IMR-90 (cell line): ENCODE measurements at regions not wholly inside any gene's neighbourhood (a gene's known extent, or its start where the extent isn't known, plus 50 kb on each side); places are given as distances from the start of the nearest gene placed in this dataset.

Experiments
- ATAC-seq: fragments of 200-7000 bp; cut with Tn5 transposase; 2 replicates; pipeline ENCODE4 v1.9.1; 2020; ENCODE audit warnings: low read depth, mild to moderate bottlenecking, moderate library complexity
- BruUV-seq: library from RNA; stranded (reverse); fragments of 400-500 nt; replicated peaks from 2 replicates; lab custom pipeline; 2021; lab: Mats Ljungman, UMichigan
- CTCF ChIA-PET: fragments of 300-600 bp; formaldehyde crosslinking; extraction: SDS; loops from one replicate; lab custom pipeline; 2021; ENCODE audit warnings: antibody characterized with exemption; lab: Yijun Ruan, JAX
- POLR2A ChIA-PET: fragments of 300-600 bp; sonication (Branson Sonifier 250); formaldehyde crosslinking; loops from one replicate; lab custom pipeline; 2022; ENCODE audit warnings: antibody characterized with exemption; ENCODE audit not compliant: unreplicated experiment; lab: Charles Lee
- DNase-seq: peaks from one replicate; pipeline ENCODE4 v3.0.0; 2013
- H2AFZ ChIP-seq: replicated peaks from 2 replicates; pipeline ENCODE3; 2013; ENCODE audit warnings: low read length, mild to moderate bottlenecking; ENCODE audit not compliant: poor library complexity
- H2AK5ac ChIP-seq: 2 replicates; pipeline ENCODE4 v1.6.1; 2013; ENCODE audit warnings: low read depth, low read length, inconsistent platforms
- H2AK9ac ChIP-seq: replicated peaks from 2 replicates; pipeline ENCODE3; 2013; ENCODE audit warnings: mild to moderate bottlenecking, low read depth, low read length, moderate library complexity; ENCODE audit not compliant: poor library complexity
- H2BK120ac ChIP-seq: 2 replicates; pipeline ENCODE4 v1.6.1; 2013; ENCODE audit warnings: low read depth, low read length, inconsistent platforms
- H2BK15ac ChIP-seq: 3 replicates; pipeline ENCODE4 v1.6.1; 2013; ENCODE audit warnings: low read depth, low read length, inconsistent platforms
- H2BK20ac ChIP-seq: 2 replicates; pipeline ENCODE4 v1.6.1; 2013; ENCODE audit warnings: low read depth, mild to moderate bottlenecking, inconsistent platforms, low read length, moderate library complexity
- H2BK5ac ChIP-seq: 2 replicates; pipeline ENCODE4 v1.6.1; 2013; ENCODE audit warnings: mild to moderate bottlenecking, low read depth, low read length, inconsistent platforms; ENCODE audit not compliant: poor library complexity, severe bottlenecking
- H3K14ac ChIP-seq: replicated peaks from 2 replicates; pipeline ENCODE4 v1.6.1; 2013; ENCODE audit warnings: low read depth, low read length, inconsistent platforms
- H3K18ac ChIP-seq: 2 replicates; pipeline ENCODE4 v1.6.1; 2013; ENCODE audit warnings: low read depth, low read length, control low read depth
- H3K23ac ChIP-seq: 2 replicates; pipeline ENCODE4 v1.6.1; 2013; ENCODE audit warnings: low read depth, low read length, inconsistent platforms
- H3K27ac ChIP-seq: 2 replicates; pipeline ENCODE4 v1.5.1; 2013; ENCODE audit warnings: mild to moderate bottlenecking, control low read depth, low read length; ENCODE audit not compliant: insufficient read depth
- H3K27me3 ChIP-seq: 2 replicates; pipeline ENCODE4 v1.6.1; 2013; ENCODE audit warnings: low read length; ENCODE audit not compliant: control insufficient read depth, insufficient read depth
- H3K36me3 ChIP-seq: 2 replicates; pipeline ENCODE4 v1.6.1; 2013; ENCODE audit warnings: low read length, mixed read lengths; ENCODE audit not compliant: control insufficient read depth, insufficient read depth
- H3K4ac ChIP-seq: 2 replicates; pipeline ENCODE4 v1.6.1; 2013; ENCODE audit warnings: low read depth, low read length, inconsistent platforms
- H3K4me1 ChIP-seq: 2 replicates; pipeline ENCODE4 v1.6.1; 2013; ENCODE audit warnings: low read length, mixed read lengths; ENCODE audit not compliant: control insufficient read depth, insufficient read depth
- H3K4me2 ChIP-seq: 2 replicates; pipeline ENCODE4 v1.6.1; 2013; ENCODE audit warnings: low read depth, mild to moderate bottlenecking, control low read depth, low read length, moderate library complexity
- H3K4me3 ChIP-seq: 2 replicates; pipeline ENCODE4 v1.5.1; 2013; ENCODE audit warnings: low read depth, mild to moderate bottlenecking, control low read depth, low read length, moderate library complexity; ENCODE audit not compliant: insufficient read depth
- H3K56ac ChIP-seq: 2 replicates; pipeline ENCODE4 v1.6.1; 2013; ENCODE audit warnings: low read length, inconsistent platforms; ENCODE audit not compliant: insufficient read depth; ENCODE audit errors: extremely low read depth
- H3K79me1 ChIP-seq, 2 experiments: 2 replicates each; pipeline ENCODE4 v1.6.1; 2013; ENCODE audit warnings: low read length in 2 of 2, inconsistent platforms in 1 of 2, low read depth in 1 of 2
- H3K9ac ChIP-seq: 2 replicates; pipeline ENCODE4 v1.6.1; 2013; ENCODE audit warnings: low read depth, low read length, control low read depth
- H3K9me1 ChIP-seq: 2 replicates; pipeline ENCODE4 v1.6.1; 2013; ENCODE audit warnings: low read length, inconsistent platforms; ENCODE audit not compliant: insufficient read depth
- H3K9me3 ChIP-seq: 2 replicates; pipeline ENCODE4 v1.6.1; 2013; ENCODE audit warnings: low read length; ENCODE audit not compliant: control insufficient read depth, insufficient read depth
- H4K20me1 ChIP-seq: 2 replicates; pipeline ENCODE4 v1.6.1; 2013; ENCODE audit warnings: low read length, inconsistent platforms; ENCODE audit not compliant: insufficient read depth
- H4K5ac ChIP-seq: 2 replicates; pipeline ENCODE4 v1.6.1; 2013; ENCODE audit warnings: mild to moderate bottlenecking, low read depth, low read length, control low read depth
- H4K8ac ChIP-seq, 2 experiments: 2 replicates each; pipeline ENCODE4 v1.6.1; 2013; ENCODE audit warnings: low read depth in 2 of 2, low read length in 2 of 2, control low read depth in 1 of 2, inconsistent platforms in 1 of 2
- H4K91ac ChIP-seq: 2 replicates; pipeline ENCODE4 v1.6.1; 2013; ENCODE audit warnings: low read depth, low read length, inconsistent platforms; ENCODE audit not compliant: insufficient read depth
- BHLHE40 ChIP-seq: fragments of 150-350 bp; IDR thresholded peaks from 2 replicates; pipeline ENCODE4 v1.6.1; 2016; ENCODE audit warnings: mild to moderate bottlenecking, low read depth, low read length
- CEBPB ChIP-seq: IDR thresholded peaks from 2 replicates; pipeline ENCODE4 v1.6.1; 2012; ENCODE audit warnings: low read depth, low read length, improper control_type of control experiment
- CHD1 ChIP-seq: IDR thresholded peaks from 2 replicates; pipeline ENCODE4 v1.6.1; 2012; ENCODE audit warnings: low read depth, low read length, improper control_type of control experiment
- CTCF ChIP-seq: conservative IDR thresholded peaks from 2 replicates; pipeline ENCODE4 v1.5.1; 2012; ENCODE audit warnings: mild to moderate bottlenecking, low read depth, low read length, improper control_type of control experiment
- ELK1 ChIP-seq: fragments of 150-350 bp; IDR thresholded peaks from 2 replicates; pipeline ENCODE4 v1.6.1; 2016; ENCODE audit warnings: low read depth, mild to moderate bottlenecking, low read length, moderate library complexity, borderline replicate concordance
- FOS ChIP-seq: fragments of 150-350 bp; IDR thresholded peaks from 2 replicates; pipeline ENCODE4 v1.6.1; 2016; ENCODE audit warnings: low read depth, low read length
- MAFK ChIP-seq: IDR thresholded peaks from 2 replicates; pipeline ENCODE4 v1.6.1; 2012; ENCODE audit warnings: low read depth, low read length, improper control_type of control experiment
- MAZ ChIP-seq: IDR thresholded peaks from 2 replicates; pipeline ENCODE4 v1.6.1; 2012; ENCODE audit warnings: low read depth, mild to moderate bottlenecking, low read length, improper control_type of control experiment, moderate library complexity, borderline replicate concordance
- MXI1 ChIP-seq: IDR thresholded peaks from 2 replicates; pipeline ENCODE4 v1.6.1; 2012; ENCODE audit warnings: low read depth, mild to moderate bottlenecking, low read length, moderate library complexity, borderline replicate concordance
- NFE2L2 ChIP-seq: fragments of 150-350 bp; IDR thresholded peaks from 2 replicates; pipeline ENCODE4 v1.6.1; 2016; ENCODE audit warnings: low read depth, mild to moderate bottlenecking, low read length
- POLR2A ChIP-seq: IDR thresholded peaks from 2 replicates; pipeline ENCODE4 v1.6.1; 2012; ENCODE audit warnings: mild to moderate bottlenecking, low read depth, low read length
- RAD21 ChIP-seq: IDR thresholded peaks from 2 replicates; pipeline ENCODE4 v1.6.1; 2012; ENCODE audit warnings: low read length, improper control_type of control experiment
- RCOR1 ChIP-seq: IDR thresholded peaks from 2 replicates; pipeline ENCODE4 v1.6.1; 2012; ENCODE audit warnings: mild to moderate bottlenecking, low read length, improper control_type of control experiment; ENCODE audit not compliant: insufficient replicate concordance
- RFX5 ChIP-seq: IDR thresholded peaks from 2 replicates; pipeline ENCODE4 v1.8.0; 2012; ENCODE audit warnings: low read depth, mild to moderate bottlenecking, low read length, moderate library complexity
- SMC3 ChIP-seq: fragments of 150-350 bp; IDR thresholded peaks from 2 replicates; pipeline ENCODE4 v1.6.1; 2016; ENCODE audit warnings: low read depth, mild to moderate bottlenecking, antibody characterized with exemption, low read length, moderate library complexity
- USF2 ChIP-seq: fragments of 150-350 bp; IDR thresholded peaks from 2 replicates; pipeline ENCODE4 v1.6.1; 2017; ENCODE audit warnings: mild to moderate bottlenecking, antibody characterized with exemption, low read length, low read depth
- WGBS, 2 experiments: methylation state at CpG; one replicate each; pipeline versions ENCODE4 v1.1.5 to v1.1.7; 2013; ENCODE audit warnings: missing lambda C conversion rate in 2 of 2; ENCODE audit not compliant: insufficient read length in 1 of 2; ENCODE audit errors: extremely low coverage in 2 of 2; 5-methylcytosine and 5-hydroxymethylcytosine counted together
- dilution Hi-C: fragments of 300-500 bp; cut with HindIII; formaldehyde crosslinking; loops from one replicate; pipeline ENCODE4 v1.14.3; 2018; ENCODE audit warnings: low sequenced_read_pairs; ENCODE audit not compliant: unreplicated experiment
- in situ Hi-C: fragments of 300-500 bp; cut with MboI; formaldehyde crosslinking; loops from 3 replicates; pipeline ENCODE4 v1.14.3; 2019; ENCODE audit warnings: low sequenced_read_pairs, inconsistent platforms, mixed read lengths
- intact Hi-C: fragments of 100-400 bp; cut with micrococcal nuclease; formaldehyde crosslinking; loops from 2 replicates; pipeline ENCODE4 v1.10.0; 2022

GRCh38 chr16:54400261-54400660 lies 113.7 kb upstream of the IRX3 start:
- Histone ChIP-seq H4K5ac (no peak overlapping the region), H3K9me3 (no peaks in the 10 kb centered on the region), H4K91ac (no peak overlapping the region), H2AK9ac (no peak overlapping the region), H3K14ac (no peak overlapping the region), H3K18ac (no peak overlapping the region), H3K4me2 (no peak overlapping the region), H2BK5ac (no peak overlapping the region), H3K4me3 (no peak overlapping the region), H4K8ac (no peak overlapping the region), H3K23ac (no peak overlapping the region), H3K9ac (no peak overlapping the region), H2AFZ (no peak overlapping the region), H3K4ac (no peak overlapping the region), H3K36me3 (no peaks in the 10 kb centered on the region), H3K9me1 (no peaks in the 10 kb centered on the region), H2BK20ac (no peak overlapping the region), H2AK5ac (no peak overlapping the region), H3K4me1 (no peaks in the 10 kb centered on the region), H4K20me1 (no peaks in the 10 kb centered on the region), H3K56ac (no peak overlapping the region), H3K27ac (no peak overlapping the region), H2BK15ac (no peak overlapping the region), H2BK120ac (no peak overlapping the region), H3K27me3 (no peaks in the 10 kb centered on the region; the same call in 1 of the 2 replicates), H3K79me1 (no peaks in the 10 kb centered on the region)
- ATAC-seq (no peak), DNase-seq (no peak)
- TF ChIP-seq MAZ (no peak), USF2 (no peak), MAFK (no peak), ELK1 (no peak), POLR2A (no peak), MXI1 (no peak), FOS (no peak), NFE2L2 (no peak), BHLHE40 (no peak), RFX5 (no peak), CEBPB (no peak), CTCF (no peak), RAD21 (no peak), RCOR1 (no peak), SMC3 (no peak), CHD1 (no peak)
- intact Hi-C loops (no loop called here), dilution Hi-C loops (no loop called here), in situ Hi-C loops (no loop called here)
- ChIA-PET CTCF (no interaction called here), POLR2A (interaction anchor here (0.6 kb wide), 1 partner anchor 26 kb away, joined by 23 read pairs; no protein-coding TSS in a partner anchor)
- no CpG with 5 or more reads among the region's 5 CpGs for WGBS, 2 experiments
- BruUV-seq: no TSS peak
